ENCODE measurements at regions not wholly inside any gene's neighbourhood (a gene's known extent, or its start where the extent isn't known, plus 50 kb on each side); places are given as distances from the start of the nearest gene placed in this dataset.

- Mint-ChIP-seq H3K4me1 (ENCODE audit: low read depth) (peaks cover 29% of the 10 kb centered on the region), H3K27ac (peak overlapping the region; percentile 48), H3K9me3 (peaks cover 26% of the 10 kb centered on the region), H3K4me3 (no peak overlapping the region), H3K36me3 (ENCODE audit: low read depth) (peaks cover 51% of the 10 kb centered on the region), H3K27me3 (ENCODE audit: insufficient read depth) (no peaks in the 10 kb centered on the region)
- peak; percentile 89 for TF ChIP-seq CTCF (IDR thresholded peaks at IDR 0.05)
- peak; percentile 88 for DNase-seq
Measured at GRCh38 chr6:140921366-140922226, 1211.1 kb upstream of the GJE1 start.

- H3K4me3 Mint-ChIP-seq = no peak overlapping the region
- no peak for TF ChIP-seq CTCF (IDR thresholded peaks at IDR 0.05)
- no peaks in the 10 kb centered on the region for H3K27me3 Mint-ChIP-seq (ENCODE audit: insufficient read depth)
- H3K27ac Mint-ChIP-seq = no peak overlapping the region; the same call in 1 of the 2 replicates
- DNase-seq = no peak
- peaks cover 43% of the 10 kb centered on the region for H3K4me1 Mint-ChIP-seq (ENCODE audit: low read depth)
- peaks cover 34% of the 10 kb centered on the region for H3K36me3 Mint-ChIP-seq (ENCODE audit: low read depth)
- H3K9me3 Mint-ChIP-seq = peaks cover 15% of the 10 kb centered on the region
Measured at GRCh38 chr6:140917911-140918310, 1214.8 kb upstream of the GJE1 start.

GRCh38 chr6:140915551-140915950, 1217.2 kb upstream of the GJE1 start:
- H3K4me3 Mint-ChIP-seq = no peak overlapping the region
- no peak for TF ChIP-seq CTCF (IDR thresholded peaks at IDR 0.05)
- H3K4me1 Mint-ChIP-seq (ENCODE audit: low read depth) = peaks cover 37% of the 10 kb centered on the region
- no peak for DNase-seq
- no peak overlapping the region for H3K27ac Mint-ChIP-seq
- H3K9me3 Mint-ChIP-seq = peaks cover 19% of the 10 kb centered on the region
- no peaks in the 10 kb centered on the region for H3K27me3 Mint-ChIP-seq (ENCODE audit: insufficient read depth)
- H3K36me3 Mint-ChIP-seq (ENCODE audit: low read depth) = peaks cover 46% of the 10 kb centered on the region

GRCh38 chr6:140915103-140915502, 1217.6 kb upstream of the GJE1 start:
- DNase-seq = no peak
- Mint-ChIP-seq H3K27me3 (ENCODE audit: insufficient read depth) (no peaks in the 10 kb centered on the region), H3K4me3 (no peak overlapping the region), H3K9me3 (peaks cover 19% of the 10 kb centered on the region), H3K27ac (no peak overlapping the region), H3K4me1 (ENCODE audit: low read depth) (peaks cover 39% of the 10 kb centered on the region), H3K36me3 (ENCODE audit: low read depth) (peaks cover 46% of the 10 kb centered on the region)
- TF ChIP-seq CTCF (IDR thresholded peaks at IDR 0.05) = no peak

- Mint-ChIP-seq H3K27ac (no peak overlapping the region), H3K36me3 (ENCODE audit: low read depth) (peaks cover 33% of the 10 kb centered on the region), H3K27me3 (ENCODE audit: insufficient read depth) (no peaks in the 10 kb centered on the region), H3K4me3 (no peak overlapping the region), H3K4me1 (ENCODE audit: low read depth) (peaks cover 54% of the 10 kb centered on the region), H3K9me3 (peaks cover 14% of the 10 kb centered on the region)
- no peak for TF ChIP-seq CTCF (IDR thresholded peaks at IDR 0.05)
- DNase-seq = no peak
Measured at GRCh38 chr6:140912686-140913085, 1220.0 kb upstream of the GJE1 start.

All from HFFc6 (cell line).